22Rv1 (cell line): ENCODE measurements at regions not wholly inside any gene's neighbourhood (a gene's known extent, or its start where the extent isn't known, plus 50 kb on each side); places are given as distances from the start of the nearest gene placed in this dataset.

Experiments used
- ZFX ChIP-seq: fragments of 450-650 bp; IDR thresholded peaks from 2 replicates; pipeline ENCODE4 v1.6.1; 2017; ENCODE audit warnings: antibody characterized with exemption, borderline replicate concordance
- TF ChIP-seq, protein P1 (sequence below): fragments of 450-650 bp; IDR thresholded peaks from 2 replicates; pipeline ENCODE4 v1.5.1; 2017; ENCODE audit warnings: mild to moderate bottlenecking

DNA sequence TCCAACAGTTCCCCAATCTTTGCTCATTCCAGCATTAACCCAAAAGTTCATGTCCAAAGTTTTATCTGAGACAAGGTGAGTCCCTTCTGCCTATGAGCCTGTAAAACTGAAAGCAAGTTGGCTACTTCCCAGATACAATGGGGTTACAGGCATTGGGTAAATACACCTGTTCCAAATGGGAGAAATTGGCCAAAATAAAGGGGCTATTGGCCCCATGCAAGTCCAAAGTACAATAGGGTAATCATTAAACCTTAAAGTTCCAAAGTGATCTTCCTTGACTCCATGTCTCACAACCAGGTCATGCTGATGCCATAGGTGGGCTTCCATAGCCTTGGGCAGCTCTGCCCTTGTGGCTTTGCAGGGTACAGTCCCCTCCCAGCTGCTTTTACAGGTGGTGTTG, 511.7 kb upstream of the KLHL4 start:
- TF ChIP-seq, protein P1, sequence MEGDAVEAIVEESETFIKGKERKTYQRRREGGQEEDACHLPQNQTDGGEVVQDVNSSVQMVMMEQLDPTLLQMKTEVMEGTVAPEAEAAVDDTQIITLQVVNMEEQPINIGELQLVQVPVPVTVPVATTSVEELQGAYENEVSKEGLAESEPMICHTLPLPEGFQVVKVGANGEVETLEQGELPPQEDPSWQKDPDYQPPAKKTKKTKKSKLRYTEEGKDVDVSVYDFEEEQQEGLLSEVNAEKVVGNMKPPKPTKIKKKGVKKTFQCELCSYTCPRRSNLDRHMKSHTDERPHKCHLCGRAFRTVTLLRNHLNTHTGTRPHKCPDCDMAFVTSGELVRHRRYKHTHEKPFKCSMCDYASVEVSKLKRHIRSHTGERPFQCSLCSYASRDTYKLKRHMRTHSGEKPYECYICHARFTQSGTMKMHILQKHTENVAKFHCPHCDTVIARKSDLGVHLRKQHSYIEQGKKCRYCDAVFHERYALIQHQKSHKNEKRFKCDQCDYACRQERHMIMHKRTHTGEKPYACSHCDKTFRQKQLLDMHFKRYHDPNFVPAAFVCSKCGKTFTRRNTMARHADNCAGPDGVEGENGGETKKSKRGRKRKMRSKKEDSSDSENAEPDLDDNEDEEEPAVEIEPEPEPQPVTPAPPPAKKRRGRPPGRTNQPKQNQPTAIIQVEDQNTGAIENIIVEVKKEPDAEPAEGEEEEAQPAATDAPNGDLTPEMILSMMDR: no peak
- TF ChIP-seq ZFX: no peak
